ENCODE measurements at regions not wholly inside any gene's neighbourhood (a gene's known extent, or its start where the extent isn't known, plus 50 kb on each side); places are given as distances from the start of the nearest gene placed in this dataset.
A peak's percentile ranks its signal among the peaks of the same experiment; 100 is the strongest.

GRCh38 chr9:117644133-117644931 lies 59.9 kb upstream of the TLR4 start:
- TF ChIP-seq CTCF (IDR thresholded peaks at IDR 0.05): peak; percentile 98
- no peak for TF ChIP-seq SIN3A (IDR thresholded peaks at IDR 0.05; ENCODE audit: borderline replicate concordance, low read depth, low read length)
- TF ChIP-seq POLR2AphosphoS5 (IDR thresholded peaks at IDR 0.05; ENCODE audit: low read depth, low read length): no peak
- TF ChIP-seq TAF1 (IDR thresholded peaks at IDR 0.05; ENCODE audit: borderline replicate concordance, low read depth, low read length): no peak
- TF ChIP-seq MEF2A (IDR thresholded peaks at IDR 0.05; ENCODE audit: borderline replicate concordance, low read depth): no peak
- no peak for TF ChIP-seq TEAD4 (IDR thresholded peaks at IDR 0.05; ENCODE audit: borderline replicate concordance, insufficient read depth)
- peak; percentile 86 for TF ChIP-seq SMC3 (IDR thresholded peaks at IDR 0.05; ENCODE audit: low read depth, low read length)
- TF ChIP-seq FOSL2 (IDR thresholded peaks at IDR 0.05; ENCODE audit: borderline replicate concordance, low read depth): no peak
- TF ChIP-seq GABPA (IDR thresholded peaks at IDR 0.05; ENCODE audit: low read depth): no peak
